CD14-positive monocyte (primary cell): ENCODE measurements at regions not wholly inside any gene's neighbourhood (a gene's known extent, or its start where the extent isn't known, plus 50 kb on each side); places are given as distances from the start of the nearest gene placed in this dataset.

ENCODE experiments used
- DNase-seq, 3 donors: peaks; one replicate each; pipeline ENCODE4 v3.0.0-alpha.2; 2011 to 2022
- H2AFZ ChIP-seq: 2 replicates; pipeline ENCODE4 v1.6.0; 2012; ENCODE audit warnings: mild to moderate bottlenecking, low read depth, low read length, inconsistent platforms; ENCODE audit not compliant: insufficient read depth, poor library complexity, severe bottlenecking
- H3K27ac ChIP-seq, 2 donors: 1 replicate in 1 of 2; 2 replicates in 1 of 2; pipeline ENCODE4 v1.5.1; 2012 to 2013; ENCODE audit warnings: low read length in 2 of 2, control low read depth in 1 of 2, inconsistent platforms in 1 of 2, low read depth in 1 of 2, mild to moderate bottlenecking in 1 of 2
- H3K27me3 ChIP-seq, 2 donors: one replicate each; pipeline versions ENCODE4 v1.6.0 to v1.6.1; 2011 to 2013; ENCODE audit warnings: low read length in 2 of 2; ENCODE audit not compliant: control insufficient read depth in 2 of 2, insufficient read depth in 2 of 2
- H3K36me3 ChIP-seq, 2 donors: replicated peaks in 1 of 2; 1 replicate in 1 of 2; 2 replicates in 1 of 2; pipeline versions ENCODE4 v1.5.1 to v1.6.1; 2012 to 2013; ENCODE audit warnings: low read length in 2 of 2, control low read depth in 1 of 2, inconsistent platforms in 1 of 2, mild to moderate bottlenecking in 1 of 2; ENCODE audit not compliant: insufficient read depth in 2 of 2, control insufficient read depth in 1 of 2
- H3K4me1 ChIP-seq, 2 donors: 1 replicate in 1 of 2; 2 replicates in 1 of 2; pipeline versions ENCODE4 v1.5.1 to v1.6.1; 2012 to 2013; ENCODE audit warnings: low read length in 2 of 2, control low read depth in 1 of 2, inconsistent platforms in 1 of 2, mild to moderate bottlenecking in 1 of 2, moderate library complexity in 1 of 2; ENCODE audit not compliant: insufficient read depth in 2 of 2, control insufficient read depth in 1 of 2
- H3K4me2 ChIP-seq: replicated peaks from 2 replicates; pipeline ENCODE3; 2012; ENCODE audit warnings: low read length, moderate library complexity, mild to moderate bottlenecking; ENCODE audit not compliant: poor library complexity, severe bottlenecking; ENCODE audit errors: extremely low read depth
- H3K4me3 ChIP-seq, 3 experiments: fragments of 200-600 bp in 1 of 3; sonication (generic) in 1 of 3; replicated peaks in 1 of 3; 1 replicate in 2 of 3; 2 replicates in 1 of 3; pipeline ENCODE4 v1.5.1; 2011 to 2013; ENCODE audit warnings: low read length in 3 of 3, mild to moderate bottlenecking in 3 of 3, control low read depth in 2 of 3, low read depth in 2 of 3, inconsistent platforms in 1 of 3, moderate library complexity in 1 of 3
- H3K79me2 ChIP-seq: 2 replicates; pipeline ENCODE4 v1.6.0; 2012; ENCODE audit warnings: mild to moderate bottlenecking, control low read depth, inconsistent platforms, low read length, moderate library complexity; ENCODE audit not compliant: insufficient read depth
- H3K9ac ChIP-seq: 2 replicates; pipeline ENCODE4 v1.6.0; 2017; ENCODE audit warnings: low read length, mild to moderate bottlenecking; ENCODE audit not compliant: insufficient read depth, poor library complexity, severe bottlenecking
- H3K9me3 ChIP-seq, 2 donors: replicated peaks in 1 of 2; 1 replicate in 1 of 2; 2 replicates in 1 of 2; pipeline versions ENCODE4 v1.5.1 to v1.6.1; 2012 to 2013; ENCODE audit warnings: low read length in 2 of 2, control low read depth in 1 of 2; ENCODE audit not compliant: control insufficient read depth in 1 of 2, insufficient read depth in 1 of 2
- H4K20me1 ChIP-seq: 2 replicates; pipeline ENCODE4 v1.6.0; 2012; ENCODE audit warnings: mild to moderate bottlenecking, low read length, control low read depth, moderate library complexity; ENCODE audit not compliant: insufficient read depth
- H3K27ac Mint-ChIP-seq, 7 donors: one replicate each; pipeline ENCODE4 v1.8.0; 2020; ENCODE audit warnings: mild to moderate bottlenecking in 7 of 7, mixed read lengths in 7 of 7, moderate library complexity in 6 of 7, inconsistent platforms in 2 of 7
- H3K27me3 Mint-ChIP-seq, 3 donors: one replicate each; pipeline ENCODE4 v1.8.0; 2021 to 2022; ENCODE audit warnings: low read depth in 3 of 3, mild to moderate bottlenecking in 3 of 3, mixed read lengths in 3 of 3, moderate library complexity in 3 of 3, inconsistent platforms in 1 of 3
- H3K36me3 Mint-ChIP-seq, 2 donors: one replicate each; pipeline ENCODE4 v1.8.0; 2020; ENCODE audit warnings: mixed read lengths in 2 of 2, inconsistent platforms in 1 of 2, mild to moderate bottlenecking in 1 of 2
- H3K4me1 Mint-ChIP-seq: one replicate; pipeline ENCODE4 v1.8.0; 2020; ENCODE audit warnings: mild to moderate bottlenecking, mixed read lengths
- H3K4me3 Mint-ChIP-seq, 2 donors: one replicate each; pipeline ENCODE4 v1.8.0; 2020; ENCODE audit warnings: mild to moderate bottlenecking in 2 of 2, mixed read lengths in 2 of 2, moderate library complexity in 1 of 2
- H3K9me3 Mint-ChIP-seq, 7 donors: one replicate each; pipeline ENCODE4 v1.8.0; 2020 to 2022; ENCODE audit warnings: mixed read lengths in 7 of 7, mild to moderate bottlenecking in 6 of 7, moderate library complexity in 6 of 7, inconsistent platforms in 2 of 7
- CTCF ChIP-seq: fragments of 200-600 bp; IDR thresholded peaks from one replicate; pipeline ENCODE4 v1.8.0; 2022; ENCODE audit warnings: antibody characterized with exemption, mild to moderate bottlenecking
- whole genome bisulfite sequencing: methylation state at CpG from one replicate; pipeline ENCODE4 v1.1.5; 2013; ENCODE audit warnings: missing lambda C conversion rate; ENCODE audit not compliant: insufficient coverage; 5-methylcytosine and 5-hydroxymethylcytosine counted together
- intact Hi-C, 2 donors: fragments of 100-400 bp; cut with micrococcal nuclease; formaldehyde crosslinking; loops; one replicate each; pipeline versions ENCODE4 v1.15.0 to v1.15.1; 2023

- Histone ChIP-seq H2AFZ (no peak overlapping the region), H3K36me3 (no peaks in the 10 kb centered on the region), H3K27ac (no peak overlapping the region), H3K4me3 (no peak overlapping the region), H3K4me2 (no peak overlapping the region), H4K20me1 (no peaks in the 10 kb centered on the region), H3K79me2 (no peaks in the 10 kb centered on the region), H3K9ac (no peak overlapping the region), H3K9me3 (peaks cover 18 to 31% of the 10 kb centered on the region in 2 donors), H3K27me3 (no peaks in the 10 kb centered on the region), H3K4me1 (no peaks in the 10 kb centered on the region)
- Mint-ChIP-seq H3K27ac (no peak overlapping the region), H3K36me3 (no peaks in the 10 kb centered on the region), H3K4me3 (no peak overlapping the region), H3K27me3 (peaks cover 0 to 4% (median 2%) of the 10 kb centered on the region in 3 donors), H3K9me3 (peaks cover 16 to 36% (median 23%) of the 10 kb centered on the region in 7 donors), H3K4me1 (no peaks in the 10 kb centered on the region)
- no peak for TF ChIP-seq CTCF
- no peak for DNase-seq
- intact Hi-C loops = no loop called here
- 98% methylated on average over 14 of the region's 23 CpGs for WGBS
Measured at GRCh38 chr2:145960479-145961163, 1440.7 kb upstream of the ZEB2 start.

- Mint-ChIP-seq H3K27ac (no peak overlapping the region), H3K36me3 (no peaks in the 10 kb centered on the region), H3K27me3 (peaks cover 0 to 2% (median 1%) of the 10 kb centered on the region in 3 donors), H3K9me3 (peaks cover 19 to 36% (median 25%) of the 10 kb centered on the region in 7 donors), H3K4me1 (no peaks in the 10 kb centered on the region), H3K4me3 (no peak overlapping the region)
- Histone ChIP-seq H3K4me1 (no peaks in the 10 kb centered on the region), H3K27ac (no peak overlapping the region), H3K36me3 (no peaks in the 10 kb centered on the region), H3K79me2 (no peaks in the 10 kb centered on the region), H3K4me2 (no peak overlapping the region), H3K9me3 (peaks cover 18 to 34% of the 10 kb centered on the region in 2 donors), H4K20me1 (no peaks in the 10 kb centered on the region), H3K9ac (no peak overlapping the region), H3K4me3 (no peak overlapping the region), H3K27me3 (no peaks in the 10 kb centered on the region), H2AFZ (no peak overlapping the region)
- no peak for DNase-seq
- intact Hi-C loops = no loop called here
- WGBS = 96% methylated on average over 3 of the region's 4 CpGs
- no peak for TF ChIP-seq CTCF
Measured at GRCh38 chr2:145958611-145959010, 1438.7 kb upstream of the ZEB2 start.
